ENCODE measurements at regions not wholly inside any gene's neighbourhood (a gene's known extent, or its start where the extent isn't known, plus 50 kb on each side); places are given as distances from the start of the nearest gene placed in this dataset.
"Not testable (repeated sequence)": the region's sequence is repeated elsewhere in the genome, so short reads cannot be mapped to it uniquely, and the experiment has no call there.

GRCh38 chr1:95534985-95535384 is 301.0 kb downstream of the RWDD3 start:
- no peak for DNase-seq

DNA sequence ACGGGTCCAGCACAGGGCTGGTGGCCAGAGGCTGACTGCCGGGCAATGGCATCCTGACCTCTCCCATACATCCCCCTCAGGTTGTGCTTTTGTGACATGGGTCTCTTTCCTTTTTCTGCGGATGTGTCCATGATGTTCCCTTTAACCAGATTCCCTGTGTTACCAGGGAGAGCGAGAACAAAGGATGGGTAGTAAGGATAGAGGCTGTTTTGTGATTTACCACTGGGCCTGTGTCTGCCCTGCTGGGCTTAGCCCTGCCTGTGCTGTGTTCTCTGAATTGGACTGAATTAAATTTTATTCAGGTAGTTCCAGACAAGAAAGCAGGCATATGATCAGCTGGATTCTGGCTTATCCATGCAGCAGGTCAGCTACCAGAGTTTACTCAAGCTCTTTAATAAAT is 301.6 kb downstream of the RWDD3 start:
- no peak for DNase-seq

GRCh38 chr1:95536501-95536900 is 302.5 kb downstream of the RWDD3 start:
- no peak for DNase-seq

GRCh38 chr1:95537176-95537575 is 303.2 kb downstream of the RWDD3 start:
- no peak for DNase-seq

- DNase-seq, result not testable (repeated sequence)
Observed at GRCh38 chr1:95538242-95538641, 304.2 kb downstream of the RWDD3 start.

GRCh38 chr1:95542936-95543335 is 308.9 kb downstream of the RWDD3 start:
- no peak for DNase-seq

DNA sequence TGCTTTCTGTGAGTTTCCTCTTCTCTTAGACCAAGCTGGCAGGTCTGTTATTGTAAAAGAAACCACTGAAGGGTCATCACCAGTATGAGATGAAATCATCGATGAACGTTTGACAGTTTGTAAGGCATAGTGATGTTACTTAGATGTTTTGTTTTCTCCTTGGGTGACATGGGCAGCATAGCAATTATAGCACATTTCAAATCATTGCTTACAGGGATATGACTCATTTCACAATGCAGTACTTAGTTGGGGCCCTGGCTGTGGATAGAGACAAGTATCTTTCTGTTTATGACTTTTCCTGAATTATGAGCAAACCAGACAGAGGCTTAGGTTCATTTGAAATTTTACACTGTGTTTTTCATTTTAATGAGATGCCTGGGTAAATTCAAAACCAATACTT is 313.0 kb downstream of the RWDD3 start:
- no peak for DNase-seq

- no peak for DNase-seq
Observed at GRCh38 chr1:95548211-95548610, 314.2 kb downstream of the RWDD3 start.

GRCh38 chr1:95551201-95551600 is 317.2 kb downstream of the RWDD3 start:
- DNase-seq, result no peak

DNA sequence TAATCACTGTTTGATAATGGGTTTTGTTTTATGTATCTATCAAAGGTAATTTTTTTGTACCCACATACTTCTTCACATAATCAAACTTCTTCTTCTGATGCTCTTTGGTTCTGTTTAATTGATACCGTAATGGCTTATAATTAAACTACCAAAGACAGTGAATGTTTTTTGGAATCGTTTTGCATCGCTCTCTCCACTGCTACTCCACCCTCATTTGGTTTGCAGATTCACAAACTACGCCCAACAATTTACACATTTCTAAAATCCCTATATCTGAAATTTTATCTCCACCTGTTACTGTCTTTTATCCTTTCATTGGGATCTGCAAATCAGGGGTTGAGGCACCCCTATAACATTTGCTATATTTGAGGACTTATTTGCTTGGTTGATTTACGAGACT is 319.6 kb downstream of the RWDD3 start:
- no peak for DNase-seq

GRCh38 chr1:95554408-95554807 is 320.4 kb downstream of the RWDD3 start:
- DNase-seq, result no peak

GRCh38 chr1:95558791-95559190 is 324.8 kb downstream of the RWDD3 start:
- no peak for DNase-seq

- no peak for DNase-seq
Observed at GRCh38 chr1:95561346-95561745, 327.3 kb downstream of the RWDD3 start.

GRCh38 chr1:95562230-95562629 is 328.2 kb downstream of the RWDD3 start:
- DNase-seq, result no peak

GRCh38 chr1:95572002-95572401 is 338.0 kb downstream of the RWDD3 start:
- no peak for DNase-seq

DNA sequence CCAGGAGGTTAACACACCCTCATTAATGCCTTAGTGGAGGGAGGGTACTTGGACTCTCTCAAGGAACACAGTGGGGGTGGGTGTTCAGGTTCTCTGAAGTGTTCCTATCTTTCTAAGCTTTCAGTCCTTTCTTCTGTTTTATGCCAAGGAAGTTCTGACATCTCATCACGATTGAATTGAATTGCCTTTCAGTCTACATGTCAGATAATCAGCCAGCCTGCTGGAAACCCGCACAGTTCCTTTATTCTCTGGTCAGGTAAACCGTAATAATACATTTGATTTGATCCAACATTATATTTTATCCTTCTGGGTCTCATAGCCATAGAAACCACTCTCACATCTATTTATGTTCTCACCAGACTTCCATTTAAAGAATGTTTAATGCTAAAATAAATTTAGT is 339.0 kb downstream of the RWDD3 start:
- DNase-seq, result no peak

DNA sequence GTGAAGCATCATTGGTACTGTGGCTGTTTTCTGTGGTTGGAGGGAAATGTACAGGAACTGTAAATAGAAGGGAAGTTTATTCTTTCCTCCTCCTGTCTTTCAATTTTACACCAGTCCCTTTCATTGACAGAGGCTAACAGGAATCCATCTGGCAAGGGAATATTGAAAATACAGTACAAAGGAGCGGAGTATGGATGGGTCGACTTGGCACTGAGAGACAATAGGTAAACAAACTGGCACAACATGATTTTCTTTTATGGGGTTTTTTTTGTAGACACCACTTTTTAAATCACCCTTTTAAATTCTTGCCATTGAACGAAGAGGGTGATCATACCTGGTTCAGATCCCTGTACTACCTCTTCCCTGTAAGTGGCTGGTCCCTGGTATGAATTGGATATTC is 341.3 kb downstream of the RWDD3 start:
- DNase-seq, result no peak

DNA sequence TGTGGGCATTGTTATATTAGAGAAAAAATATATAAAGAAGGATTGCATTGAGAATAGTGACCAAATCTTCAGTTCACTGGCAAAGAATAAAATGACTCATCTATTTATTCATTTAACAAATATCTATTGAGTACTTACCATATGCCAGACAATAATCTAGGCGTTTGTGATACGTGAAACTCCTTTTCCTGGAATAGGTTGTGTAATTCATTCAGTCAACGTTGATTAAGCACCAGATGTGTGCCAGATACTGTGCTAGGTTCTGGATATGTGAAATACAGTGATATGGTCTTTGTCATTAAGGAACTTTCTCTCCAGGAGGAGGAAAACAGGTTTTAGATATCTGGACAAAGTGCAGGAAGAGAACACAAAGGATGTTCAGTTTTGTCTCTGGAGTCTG is 344.5 kb downstream of the RWDD3 start:
- DNase-seq, result no peak

DNA sequence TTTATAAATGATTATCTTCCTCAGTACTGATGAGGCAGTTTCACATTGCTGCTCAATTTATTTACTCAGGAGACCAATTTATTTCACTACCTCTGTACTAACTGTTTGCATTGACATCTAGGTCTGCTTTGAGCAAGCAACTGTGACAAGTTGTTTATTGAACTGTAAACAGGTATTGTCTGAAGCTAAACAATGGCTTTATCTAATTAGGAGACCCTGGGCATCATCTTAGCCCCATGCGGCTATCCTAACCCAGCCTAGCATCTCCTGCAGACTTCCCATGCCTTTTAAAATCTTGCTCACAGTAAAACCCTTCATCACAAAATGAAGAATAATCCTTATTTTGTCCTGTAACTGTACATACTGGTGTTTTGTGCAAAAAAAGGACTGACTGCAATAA is 348.2 kb downstream of the RWDD3 start:
- no peak for DNase-seq

- DNase-seq, result no peak
Observed at GRCh38 chr1:95582746-95583145, 348.7 kb downstream of the RWDD3 start.

GRCh38 chr1:95583661-95584210 is 349.7 kb downstream of the RWDD3 start:
- no peak for DNase-seq

DNA sequence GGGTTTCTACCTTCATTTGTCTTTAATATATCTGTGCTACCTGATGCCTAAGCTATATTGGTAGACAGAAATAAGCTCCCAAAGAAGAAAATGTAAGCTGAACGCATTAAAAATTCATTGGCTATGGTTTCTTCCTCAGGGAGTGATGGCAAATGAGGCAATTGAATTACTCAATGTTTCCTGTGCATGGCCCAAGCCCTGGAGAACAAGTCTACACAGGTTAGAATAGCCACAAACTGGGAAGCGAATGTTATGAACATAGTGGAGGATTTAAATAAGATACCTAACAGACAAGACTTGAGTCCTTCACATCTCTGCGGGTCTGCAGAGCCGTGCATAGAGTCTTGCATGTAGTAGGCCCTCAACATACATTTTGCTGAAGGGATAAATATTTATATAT is 350.3 kb downstream of the RWDD3 start:
- DNase-seq, result no peak

GRCh38 chr1:95604771-95605170 is 370.8 kb downstream of the RWDD3 start:
- no peak for DNase-seq

DNA sequence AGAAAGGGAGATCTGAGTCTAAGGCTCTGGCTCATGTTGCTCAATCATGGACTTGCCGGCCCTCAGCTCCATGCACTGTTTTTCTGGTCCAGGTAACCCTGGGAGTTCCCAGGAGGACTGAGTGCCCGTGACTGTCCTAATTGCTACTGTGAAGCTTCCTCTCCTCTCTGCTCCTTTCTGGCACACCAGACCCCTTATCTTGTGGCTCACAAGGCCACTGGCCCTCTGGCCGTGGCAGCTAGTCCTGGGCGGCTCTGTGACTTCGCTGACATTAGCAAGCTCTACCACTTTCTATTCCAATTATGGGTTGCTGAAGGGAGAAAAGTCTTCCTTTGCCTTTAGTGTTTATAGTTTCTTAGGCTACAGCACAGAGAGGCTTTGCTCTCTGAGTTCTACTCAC is 380.2 kb downstream of the RWDD3 start:
- no peak for DNase-seq

DNA sequence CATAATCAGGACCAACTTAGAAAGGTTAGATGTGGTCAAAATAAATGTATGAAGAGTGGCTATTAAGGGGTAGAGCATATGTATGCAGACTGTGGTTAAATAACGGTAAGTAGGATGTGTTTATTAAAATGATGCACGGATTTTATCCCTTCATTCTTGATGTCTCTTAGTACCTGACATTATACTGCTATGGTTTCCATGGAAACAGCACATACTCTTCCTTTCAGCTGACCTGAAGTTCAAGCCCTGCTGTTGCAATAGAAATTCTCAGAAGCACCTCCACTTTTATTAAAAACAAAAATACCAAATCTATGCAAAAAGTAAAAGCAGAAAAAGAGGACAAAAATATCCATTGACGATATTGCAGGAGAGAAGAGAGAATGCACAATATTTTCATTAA is 381.4 kb downstream of the RWDD3 start:
- no peak for DNase-seq

- no peak for DNase-seq
Observed at GRCh38 chr1:95620076-95620475, 386.1 kb downstream of the RWDD3 start.

Data from T-helper 1 cell (primary cell).